ENCODE measurements at regions not wholly inside any gene's neighbourhood (a gene's known extent, or its start where the extent isn't known, plus 50 kb on each side); places are given as distances from the start of the nearest gene placed in this dataset.

GRCh38 chr3:102255736-102256135 lies 179.1 kb upstream of the ZPLD1 start:
- Histone ChIP-seq H3K4me3 (ENCODE audit: low read length) (no peak overlapping the region), H3K27me3 (replicated peaks; ENCODE audit: insufficient read depth, low read length) (no peaks in the 10 kb centered on the region), H3K9ac (ENCODE audit: low read length) (no peak overlapping the region), H3F3A (ENCODE audit: insufficient read depth, low read length) (no peaks in the 10 kb centered on the region), H3K27ac (ENCODE audit: low read length) (no peak overlapping the region), H3K4me1 (ENCODE audit: low read length) (no peaks in the 10 kb centered on the region), H3K79me2 (ENCODE audit: low read length) (no peaks in the 10 kb centered on the region), H3K4me2 (ENCODE audit: low read depth, low read length) (no peak overlapping the region), H4K20me1 (ENCODE audit: insufficient read depth, low read length) (no peaks in the 10 kb centered on the region), H2AFZ (ENCODE audit: low read length) (no peak overlapping the region), H3K9me2 (replicated peaks; ENCODE audit: insufficient read depth, low read length) (no peaks in the 10 kb centered on the region), H3K9me3 (replicated peaks; ENCODE audit: insufficient read depth, low read length) (no peaks in the 10 kb centered on the region), H3K36me3 (replicated peaks; ENCODE audit: insufficient read depth, low read length) (no peaks in the 10 kb centered on the region)
- no peak for TF ChIP-seq EZH2phosphoT487 (IDR thresholded peaks at IDR 0.05; ENCODE audit: low read length)
- TF ChIP-seq EZH2 (optimal IDR thresholded peaks at IDR 0.05; ENCODE audit: low read depth, low read length), result no peak
- no peak for TF ChIP-seq CTCF (IDR thresholded peaks at IDR 0.05; ENCODE audit: low read length)
- DNase-seq, result no peak

- H3K36me3 ChIP-seq (replicated peaks; ENCODE audit: insufficient read depth, low read length), result no peaks in the 10 kb centered on the region
- H3K4me2 ChIP-seq (ENCODE audit: low read depth, low read length), result no peak overlapping the region
- H2AFZ ChIP-seq (ENCODE audit: low read length), result no peak overlapping the region
These were observed 176.1 kb upstream of the ZPLD1 start for GRCh38 chr3:102258666-102259227.

GRCh38 chr3:102259663-102260062 lies 175.2 kb upstream of the ZPLD1 start:
- Histone ChIP-seq H3K9me3 (replicated peaks; ENCODE audit: insufficient read depth, low read length) (no peaks in the 10 kb centered on the region), H3K79me2 (ENCODE audit: low read length) (no peaks in the 10 kb centered on the region), H3K4me1 (ENCODE audit: low read length) (no peaks in the 10 kb centered on the region)

More at GRCh38 chr3:102258666-102259227, 176.1 kb upstream of the ZPLD1 start:
- Histone ChIP-seq H3K9me3 (replicated peaks; ENCODE audit: insufficient read depth, low read length) (no peaks in the 10 kb centered on the region), H3K9ac (ENCODE audit: low read length) (no peak overlapping the region), H4K20me1 (ENCODE audit: insufficient read depth, low read length) (no peaks in the 10 kb centered on the region), H3K4me1 (ENCODE audit: low read length) (no peaks in the 10 kb centered on the region), H3F3A (ENCODE audit: insufficient read depth, low read length) (no peaks in the 10 kb centered on the region), H3K79me2 (ENCODE audit: low read length) (no peaks in the 10 kb centered on the region), H3K9me2 (replicated peaks; ENCODE audit: insufficient read depth, low read length) (no peaks in the 10 kb centered on the region), H3K4me3 (ENCODE audit: low read length) (no peak overlapping the region), H3K27me3 (replicated peaks; ENCODE audit: insufficient read depth, low read length) (no peaks in the 10 kb centered on the region), H3K27ac (ENCODE audit: low read length) (no peak overlapping the region)
- TF ChIP-seq CTCF (IDR thresholded peaks at IDR 0.05; ENCODE audit: low read length) (no peak), EZH2 (optimal IDR thresholded peaks at IDR 0.05; ENCODE audit: low read depth, low read length) (no peak), EZH2phosphoT487 (IDR thresholded peaks at IDR 0.05; ENCODE audit: low read length) (no peak)
- DNase-seq, result no peak

More at GRCh38 chr3:102259663-102260062, 175.2 kb upstream of the ZPLD1 start:
- H4K20me1 ChIP-seq (ENCODE audit: insufficient read depth, low read length), result no peaks in the 10 kb centered on the region
- H2AFZ ChIP-seq (ENCODE audit: low read length), result no peak overlapping the region
- no peak overlapping the region for H3K27ac ChIP-seq (ENCODE audit: low read length)
- H3K4me2 ChIP-seq (ENCODE audit: low read depth, low read length), result no peak overlapping the region
- DNase-seq, result no peak
- H3K36me3 ChIP-seq (replicated peaks; ENCODE audit: insufficient read depth, low read length), result no peaks in the 10 kb centered on the region
- H3K27me3 ChIP-seq (replicated peaks; ENCODE audit: insufficient read depth, low read length), result no peaks in the 10 kb centered on the region
- H3F3A ChIP-seq (ENCODE audit: insufficient read depth, low read length), result no peaks in the 10 kb centered on the region
- no peak overlapping the region for H3K4me3 ChIP-seq (ENCODE audit: low read length)
- H3K9ac ChIP-seq (ENCODE audit: low read length), result no peak overlapping the region
- H3K9me2 ChIP-seq (replicated peaks; ENCODE audit: insufficient read depth, low read length), result no peaks in the 10 kb centered on the region
- TF ChIP-seq EZH2 (optimal IDR thresholded peaks at IDR 0.05; ENCODE audit: low read depth, low read length) (no peak), EZH2phosphoT487 (IDR thresholded peaks at IDR 0.05; ENCODE audit: low read length) (no peak), CTCF (IDR thresholded peaks at IDR 0.05; ENCODE audit: low read length) (no peak)

Data from MM.1S (cell line).